ENCODE measurements at regions not wholly inside any gene's neighbourhood (a gene's known extent, or its start where the extent isn't known, plus 50 kb on each side); places are given as distances from the start of the nearest gene placed in this dataset.

- TF ChIP-seq CTCF (IDR thresholded peaks at IDR 0.05) (no peak), POLR2A (IDR thresholded peaks at IDR 0.05) (no peak)
Measured at GRCh38 chr6:81487489-81487888, 265.0 kb downstream of the TENT5A start.

Measured in testis (tissue), 2 donors.